HG03469 (cell line): ENCODE measurements at regions not wholly inside any gene's neighbourhood (a gene's known extent, or its start where the extent isn't known, plus 50 kb on each side); places are given as distances from the start of the nearest gene placed in this dataset.

Source experiments
- ATAC-seq: cut with Tn5 transposase; IDR thresholded peaks from one replicate; pipeline ENCODE4 v1.9.1; 2021; ENCODE audit warnings: mild to moderate bottlenecking, moderate library complexity, moderate number of reproducible peaks; ENCODE audit not compliant: unreplicated experiment

DNA sequence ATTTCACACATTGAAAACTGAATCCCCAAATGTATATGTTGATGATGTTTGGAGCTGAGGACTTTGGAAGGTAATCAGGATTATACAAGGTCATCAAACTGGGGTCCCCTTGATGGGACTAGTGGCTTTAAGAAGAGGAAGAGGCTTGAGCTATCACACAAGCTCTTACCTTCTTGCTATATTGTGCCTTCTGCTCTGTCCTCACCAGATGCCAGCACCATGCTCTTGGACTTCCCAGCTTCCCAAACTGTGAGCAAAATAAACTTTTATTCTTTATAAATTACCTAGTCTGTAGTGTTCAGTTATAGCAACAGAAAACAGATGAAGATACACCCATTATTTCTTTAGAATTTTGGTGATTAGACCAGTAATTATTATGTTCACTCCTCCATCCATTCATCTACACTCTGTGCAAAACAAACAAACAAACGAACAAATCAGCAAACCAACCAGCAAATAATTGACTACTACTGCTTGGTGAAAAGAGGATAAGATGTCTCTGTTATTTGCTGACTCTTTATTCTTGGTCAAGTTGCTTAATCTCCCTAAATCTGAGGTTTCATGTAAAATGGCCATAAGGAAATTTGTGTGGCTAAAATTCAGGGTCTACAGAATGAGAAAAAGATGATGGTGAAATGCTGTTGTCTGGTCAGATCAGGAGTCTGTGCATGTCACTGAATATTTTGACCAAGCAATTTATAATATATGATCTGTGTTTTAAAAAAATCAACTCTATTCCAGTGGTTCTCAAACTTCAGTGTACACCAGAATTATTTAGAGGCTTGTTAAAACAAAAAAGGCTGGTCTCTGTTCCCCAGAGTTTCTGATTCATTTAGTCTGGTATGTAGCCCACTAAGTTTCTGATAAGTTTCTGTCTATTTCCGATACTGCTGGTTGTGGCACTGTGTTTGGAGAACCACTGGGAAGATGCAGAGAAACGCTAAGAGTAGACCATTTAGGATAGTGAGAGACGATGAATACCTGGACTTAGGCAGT is 854.1 kb downstream of the MAT2B start:
- no peak for ATAC-seq

DNA sequence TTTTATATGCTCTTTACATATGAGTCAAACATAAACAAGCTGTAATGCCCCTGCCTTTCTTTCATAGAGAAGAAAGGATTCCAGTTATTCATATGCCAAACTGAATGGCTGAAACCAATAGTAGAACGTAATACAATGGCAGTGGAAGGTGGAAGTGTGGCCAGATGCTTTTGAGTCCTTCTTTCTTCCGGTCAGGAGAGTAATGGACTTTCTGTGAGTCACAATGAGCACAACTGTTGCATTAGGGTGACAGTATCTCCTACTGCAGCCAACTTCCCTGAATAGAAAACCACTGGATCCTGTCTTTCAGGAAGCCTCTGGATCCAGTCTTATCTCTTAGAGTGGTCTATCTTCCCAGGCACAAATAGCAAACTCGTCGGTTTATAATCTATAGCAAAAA is 855.2 kb downstream of the MAT2B start:
- ATAC-seq, result no peak

DNA sequence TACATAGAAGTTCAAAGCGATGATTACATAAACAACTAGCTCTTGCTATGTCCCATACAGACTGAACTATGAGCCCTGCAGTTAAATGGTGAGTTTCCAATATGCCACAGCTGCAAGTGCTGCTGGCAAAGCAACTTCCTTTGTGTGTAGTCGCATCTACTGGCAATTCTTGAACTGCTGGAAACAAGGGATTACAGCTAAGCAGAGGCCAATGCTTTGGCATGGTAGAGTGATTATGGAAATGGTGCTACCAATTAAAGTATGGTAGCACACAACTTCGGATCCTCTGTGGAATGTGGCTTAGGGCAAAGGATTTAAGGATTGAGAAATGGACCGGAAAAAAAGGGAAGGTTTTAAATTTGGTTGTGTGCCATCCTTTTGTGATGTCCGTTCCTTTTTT is 856.6 kb downstream of the MAT2B start:
- ATAC-seq, result no peak

DNA sequence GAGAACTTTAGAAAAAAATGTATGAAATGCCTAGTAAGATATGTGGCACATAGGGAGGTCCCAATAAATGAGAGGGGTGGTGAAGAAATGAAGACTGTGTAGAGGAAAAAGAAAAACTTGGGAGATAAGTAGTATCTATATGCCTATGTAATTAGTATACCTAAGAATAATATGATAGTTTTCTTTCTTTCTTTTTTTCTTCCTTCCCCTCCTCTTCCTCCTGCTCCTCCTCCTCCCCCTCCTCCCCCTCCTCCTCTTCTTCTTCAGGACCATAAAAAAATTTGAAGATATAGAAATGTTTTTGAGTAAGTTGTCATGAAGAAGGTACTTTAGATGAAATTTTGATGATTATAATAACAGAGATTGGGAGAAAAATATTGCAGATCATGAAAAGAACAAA is 857.4 kb downstream of the MAT2B start:
- ATAC-seq, result no peak

DNA sequence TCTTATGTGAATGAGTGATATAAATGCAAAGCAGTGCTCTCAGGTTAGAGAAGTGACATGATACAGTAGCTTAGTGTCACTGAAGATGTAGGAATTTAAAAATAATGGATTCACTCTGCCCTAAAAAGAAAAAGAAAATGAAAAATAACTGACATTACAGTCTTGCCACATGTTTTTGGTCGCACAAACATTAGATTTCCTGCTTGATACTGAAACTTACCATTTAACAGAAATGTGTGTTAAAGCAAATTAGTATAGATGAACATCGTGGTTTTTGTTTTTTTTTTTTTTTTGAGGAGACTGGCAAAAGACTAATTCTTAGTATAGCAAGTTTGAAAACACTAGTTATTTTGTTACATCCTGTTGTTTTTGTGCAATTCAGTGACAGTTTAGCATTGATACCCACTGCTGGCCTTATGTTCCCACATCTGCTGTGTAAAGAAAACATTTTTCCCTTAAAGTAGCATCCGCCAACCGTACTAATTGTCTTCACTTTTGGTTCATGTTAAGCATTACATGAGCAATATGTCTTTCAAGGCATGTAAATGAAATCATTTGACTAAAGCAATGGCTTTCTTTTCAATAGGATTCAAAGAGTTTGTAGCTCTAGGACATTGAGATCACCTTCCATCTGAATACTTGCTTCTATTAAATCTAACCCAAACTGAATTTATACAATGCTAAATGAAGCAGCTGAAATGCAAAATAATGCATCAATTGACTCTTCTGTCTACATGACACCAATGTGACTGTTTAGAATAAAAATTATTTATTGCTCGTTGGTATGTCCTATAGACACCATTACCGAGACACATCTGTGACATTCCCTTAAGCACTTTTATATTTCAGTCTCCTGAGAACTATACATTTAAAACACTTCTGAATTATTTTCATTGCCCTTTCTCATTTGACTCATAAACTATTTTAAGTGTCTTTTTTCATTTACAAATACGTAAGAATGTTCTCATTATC is 859.1 kb downstream of the MAT2B start:
- ATAC-seq, result no peak

DNA sequence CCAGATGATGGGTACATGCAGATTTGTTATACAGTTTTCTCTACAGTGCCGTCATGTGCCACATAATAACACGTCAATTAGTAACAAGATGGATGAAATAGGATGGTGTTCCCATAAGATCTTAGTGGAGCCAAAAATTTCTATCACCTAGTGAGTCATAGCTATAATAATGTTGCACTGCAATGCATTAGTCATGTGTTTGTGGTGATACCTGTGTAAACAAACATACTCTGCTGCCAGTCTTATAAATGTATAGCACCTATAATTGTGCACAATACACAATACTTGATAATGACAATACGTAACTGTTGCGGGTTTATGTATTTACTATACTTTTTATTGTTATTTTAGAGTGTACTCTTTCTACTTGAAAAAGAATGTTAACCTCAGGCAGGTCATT is 865.4 kb downstream of the MAT2B start:
- ATAC-seq, result no peak

DNA sequence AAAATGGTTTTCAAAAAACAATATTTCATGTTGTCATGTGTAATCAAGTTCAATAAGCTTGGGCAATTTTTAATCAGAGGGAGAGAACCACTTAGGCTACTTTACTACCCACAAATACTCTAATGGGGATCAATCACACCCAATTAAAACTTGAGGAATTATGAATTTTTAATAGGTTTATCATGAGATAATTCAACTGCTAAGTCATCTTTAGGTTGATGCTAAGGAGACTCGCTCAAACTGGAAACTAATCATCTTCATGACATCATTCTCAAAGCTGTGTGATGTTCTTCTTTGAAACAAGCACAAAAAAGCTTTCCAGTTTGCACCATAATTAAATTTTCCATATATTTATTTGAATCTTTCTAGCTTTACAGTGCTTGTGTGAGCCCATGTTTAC is 867.5 kb downstream of the MAT2B start:
- no peak for ATAC-seq

DNA sequence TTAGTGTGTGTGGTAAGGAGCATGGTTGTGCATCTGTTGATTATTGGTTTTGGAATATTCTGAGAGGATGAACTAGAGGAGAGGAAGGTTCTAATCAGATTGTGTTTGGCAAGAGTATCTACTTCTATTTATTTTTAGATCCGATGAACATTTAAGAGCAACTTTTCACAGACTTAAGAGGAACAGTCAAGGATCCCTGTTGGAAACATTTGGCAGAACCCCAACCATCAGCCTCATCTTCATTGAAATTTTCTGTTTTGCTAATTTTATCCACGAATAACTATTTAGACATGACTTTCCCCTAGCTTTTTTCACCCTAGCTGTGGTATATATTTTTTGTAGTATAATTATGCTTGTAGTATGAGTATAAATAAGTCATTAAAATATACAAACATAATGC is 868.5 kb downstream of the MAT2B start:
- ATAC-seq, result no peak

DNA sequence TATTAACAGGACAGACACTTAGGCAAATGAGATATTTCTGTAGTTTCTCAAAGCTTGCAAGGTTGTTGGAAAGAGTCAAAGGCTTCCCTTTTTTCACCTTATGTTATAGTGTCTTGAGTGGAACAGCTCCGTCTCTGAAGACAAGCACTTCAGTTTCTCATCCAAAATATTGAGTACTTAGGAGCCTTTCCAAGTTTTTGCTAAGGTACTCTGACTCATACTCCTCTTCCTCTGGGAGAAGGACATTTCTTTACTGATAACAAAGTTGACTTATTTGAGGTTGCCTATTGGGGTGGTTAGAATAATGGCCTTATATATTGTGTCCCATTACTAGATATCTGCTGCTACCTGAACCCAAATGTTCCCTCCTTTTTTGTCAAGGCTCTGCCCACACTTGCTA is 869.6 kb downstream of the MAT2B start:
- no peak for ATAC-seq

DNA sequence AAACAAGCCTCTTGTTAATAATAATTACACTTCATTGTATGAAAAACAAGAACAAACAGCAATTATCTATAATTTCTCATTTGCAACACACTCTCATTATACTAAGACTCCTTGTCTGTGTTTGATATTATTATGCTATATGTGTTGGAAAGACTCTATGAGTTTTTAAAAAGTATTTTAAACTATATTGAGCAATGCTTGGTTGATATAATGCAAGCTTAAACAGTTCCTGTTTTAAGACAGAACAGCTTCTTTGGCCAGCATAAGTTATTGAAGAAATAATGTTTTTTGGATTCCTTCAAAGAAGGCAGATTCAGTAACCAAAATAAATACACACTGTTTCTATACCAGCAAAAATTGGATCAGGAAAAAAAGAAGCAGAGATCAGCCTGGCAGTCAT is 871.4 kb downstream of the MAT2B start:
- ATAC-seq, result no peak

DNA sequence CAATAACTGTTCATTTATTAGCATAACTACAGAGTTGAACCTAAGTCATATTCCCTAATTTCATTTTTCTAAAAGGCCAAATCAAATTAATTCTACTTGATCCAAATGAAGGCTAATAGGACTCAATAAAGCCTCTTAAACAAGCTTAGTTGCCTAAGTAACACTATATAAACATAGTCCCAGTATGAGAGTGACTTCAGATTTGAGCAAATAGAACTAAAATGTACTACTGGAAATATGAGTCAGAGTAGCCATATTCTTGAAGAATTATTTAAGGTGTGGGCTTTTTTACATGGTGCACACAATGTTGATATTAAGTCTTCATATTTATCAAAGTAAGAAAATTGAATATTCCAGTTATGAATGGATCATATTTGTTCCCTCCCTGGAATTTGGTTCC is 872.3 kb downstream of the MAT2B start:
- no peak for ATAC-seq

DNA sequence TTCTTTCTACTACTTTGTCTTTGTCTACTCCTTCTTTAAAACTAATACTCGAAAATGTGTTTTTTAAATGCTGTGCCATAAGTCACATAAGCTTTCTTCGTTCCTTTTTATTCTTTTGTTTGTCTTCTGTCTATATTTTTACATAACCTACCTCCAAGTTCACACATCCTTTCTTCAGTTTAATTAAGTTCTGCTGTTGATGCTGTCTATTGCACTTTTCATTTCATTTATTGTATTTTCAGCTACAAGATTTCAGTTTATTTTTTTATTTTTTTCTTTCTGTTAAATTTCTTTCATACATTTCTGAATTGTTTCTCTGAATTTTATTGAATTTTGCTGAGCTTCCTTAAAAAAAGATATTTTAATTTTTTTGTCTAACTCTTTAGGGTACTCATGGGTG is 878.2 kb downstream of the MAT2B start:
- ATAC-seq, result no peak

DNA sequence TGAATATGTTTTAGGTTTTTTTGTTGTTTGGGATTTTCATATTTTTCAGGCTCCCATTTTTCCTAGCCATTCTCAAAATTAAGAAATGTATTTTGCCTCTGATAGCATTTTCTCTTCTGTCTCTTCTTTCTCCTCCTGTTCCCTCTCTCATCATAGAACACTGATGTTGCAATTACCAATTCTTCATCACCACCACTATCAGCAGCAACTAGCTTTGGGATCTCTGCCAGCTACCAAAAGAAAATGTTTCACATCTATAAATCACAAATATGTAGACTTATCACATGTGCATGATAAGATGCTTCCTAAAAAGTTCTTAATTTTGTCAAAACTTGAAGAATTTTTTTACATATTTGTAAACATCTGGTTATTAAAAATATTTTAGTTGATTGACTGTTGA is 887.1 kb downstream of the MAT2B start:
- no peak for ATAC-seq

DNA sequence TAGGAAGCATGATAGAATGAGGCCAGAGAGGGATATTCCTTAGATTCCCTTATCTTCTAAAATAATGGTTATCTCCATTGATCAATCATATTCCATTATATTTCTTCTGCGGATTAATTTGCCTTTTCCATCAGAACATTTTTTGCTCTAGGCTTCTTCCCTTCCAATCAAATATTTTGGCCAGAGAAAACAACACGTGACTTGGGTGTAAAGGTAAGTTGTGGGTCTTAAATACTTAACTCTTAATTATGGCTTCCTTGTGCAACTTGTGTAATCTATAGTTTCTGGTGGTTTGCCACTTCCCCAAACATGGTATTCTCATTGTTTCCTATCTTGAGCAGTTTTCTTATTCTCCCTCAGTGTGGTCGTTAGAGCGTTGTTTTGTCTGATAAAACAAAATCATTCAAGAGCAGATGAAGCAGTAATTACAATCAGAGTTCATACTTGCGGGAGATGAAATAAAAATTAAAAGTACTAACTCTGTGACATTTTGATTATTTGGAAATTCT is 889.3 kb downstream of the MAT2B start:
- no peak for ATAC-seq

DNA sequence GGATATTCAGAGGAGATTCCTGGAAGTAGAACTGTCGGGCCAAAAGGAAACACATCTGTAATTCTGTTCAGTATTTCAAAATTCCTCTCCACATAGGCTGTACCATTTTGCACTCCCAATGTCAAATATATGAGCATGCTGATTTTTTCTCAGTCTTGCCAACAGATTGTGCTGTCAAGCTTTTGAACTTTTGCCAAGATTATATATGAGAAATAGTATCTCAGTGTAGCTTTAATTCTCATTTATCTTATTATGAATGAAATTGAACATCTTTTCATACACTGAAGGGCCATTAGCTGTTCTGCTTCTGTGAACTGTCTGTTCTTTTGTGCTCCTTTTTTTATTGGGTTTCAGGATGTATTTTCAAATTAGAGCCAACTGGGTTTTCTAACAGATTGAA is 907.1 kb downstream of the MAT2B start:
- no peak for ATAC-seq

DNA sequence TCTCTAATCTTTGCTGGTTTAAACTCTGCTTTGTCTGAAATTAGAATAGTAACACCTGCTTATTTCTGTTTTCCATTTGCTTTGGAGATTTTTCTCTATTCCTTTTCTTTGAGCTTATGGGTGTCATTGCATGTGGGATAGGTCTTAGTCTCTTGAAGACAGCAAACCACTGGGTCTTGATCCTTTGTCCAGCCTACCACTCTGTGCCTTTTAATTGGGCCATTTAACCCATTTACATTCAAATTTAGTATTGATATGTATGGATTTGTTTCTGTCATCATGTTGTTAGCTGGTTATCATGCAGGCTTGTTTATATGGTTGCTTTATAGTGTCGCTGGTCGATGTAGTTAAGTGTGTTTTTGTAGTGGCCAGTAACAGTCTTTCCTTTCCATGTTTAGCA is 914.7 kb downstream of the MAT2B start:
- no peak for ATAC-seq

DNA sequence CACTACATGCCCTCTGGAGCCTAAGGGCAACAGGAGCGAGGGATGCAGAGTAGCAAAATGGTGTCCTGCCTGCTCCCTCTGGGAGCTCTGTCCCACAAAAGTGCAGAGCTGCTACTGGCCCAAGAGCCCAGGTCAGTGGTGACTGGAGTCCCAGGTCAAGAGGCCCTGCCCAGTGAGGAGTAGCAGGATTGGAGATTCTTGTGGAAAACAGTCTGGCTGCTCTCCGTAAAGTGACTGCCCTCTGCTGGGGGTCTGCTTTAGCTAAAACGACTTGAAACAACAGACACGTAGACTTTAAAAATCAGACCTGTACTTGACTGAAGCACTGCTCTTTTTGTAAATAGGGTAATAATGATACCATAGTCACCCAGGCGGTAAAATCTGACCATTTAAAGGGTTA is 917.0 kb downstream of the MAT2B start:
- no peak for ATAC-seq

DNA sequence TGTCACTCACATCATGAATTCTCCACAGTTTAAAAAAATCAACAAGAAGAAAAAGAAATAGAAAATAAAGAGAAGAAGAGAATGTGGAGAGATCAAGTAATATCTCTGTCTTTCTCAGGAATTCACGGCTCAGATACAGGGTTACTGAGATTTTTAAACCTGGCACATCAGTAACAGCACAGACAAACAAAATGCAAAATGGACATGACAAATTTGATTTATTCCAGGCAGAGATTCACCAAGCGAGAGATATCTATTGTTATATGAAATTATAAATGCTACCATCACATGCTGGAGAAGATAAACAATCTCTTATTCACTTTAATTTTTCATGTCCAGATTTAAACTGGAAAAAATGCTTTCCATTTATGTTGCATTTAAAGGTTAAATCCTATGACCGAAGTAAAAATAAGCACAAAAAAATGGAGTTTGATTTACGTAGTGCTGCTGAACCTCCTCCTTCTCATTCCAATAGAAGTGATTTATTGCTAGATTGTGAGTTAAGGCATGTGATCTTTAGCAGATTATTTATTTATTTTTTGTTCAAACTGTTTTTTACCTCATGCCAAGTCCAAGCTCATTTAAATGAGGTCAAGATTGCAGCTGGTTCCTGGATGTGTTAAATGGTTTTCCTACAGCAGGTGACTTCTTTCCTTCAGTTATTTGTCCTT is 926.4 kb downstream of the MAT2B start:
- no peak for ATAC-seq

DNA sequence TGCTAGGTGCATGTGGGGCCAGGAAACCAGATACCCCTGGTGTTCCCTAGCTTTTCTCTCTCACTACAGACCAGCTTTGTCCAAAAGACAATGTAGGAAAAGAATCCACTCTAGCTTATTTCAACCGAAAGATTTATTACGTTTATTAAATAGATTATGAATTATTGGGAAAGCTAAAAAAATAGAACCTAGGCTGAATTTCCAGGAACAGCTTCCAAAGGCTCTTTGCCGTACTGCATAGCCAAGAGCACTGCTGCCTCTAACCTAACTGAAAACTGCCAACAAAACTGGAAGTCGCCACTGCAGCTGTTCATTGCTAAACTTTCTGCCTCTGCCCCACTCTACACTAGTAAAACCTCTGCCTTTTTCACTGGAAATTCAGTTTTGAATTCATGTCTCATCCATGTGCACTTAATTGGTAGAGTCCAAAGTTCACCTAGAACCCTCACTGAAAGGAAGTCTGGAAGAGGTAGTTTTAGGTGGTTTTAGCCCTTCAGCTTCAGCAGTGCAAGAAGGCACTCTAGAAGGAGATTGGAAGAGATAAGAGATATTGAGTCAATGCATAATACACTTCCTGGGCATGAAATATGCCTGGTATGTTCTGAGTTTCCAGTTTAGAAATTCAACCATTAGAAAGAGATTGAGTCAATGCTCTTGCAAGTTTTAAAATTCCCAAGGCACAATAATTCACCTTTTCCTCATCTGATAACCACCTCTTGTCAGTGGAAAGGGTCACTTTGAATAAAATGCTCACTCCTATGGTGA is 927.9 kb downstream of the MAT2B start:
- ATAC-seq, result no peak

DNA sequence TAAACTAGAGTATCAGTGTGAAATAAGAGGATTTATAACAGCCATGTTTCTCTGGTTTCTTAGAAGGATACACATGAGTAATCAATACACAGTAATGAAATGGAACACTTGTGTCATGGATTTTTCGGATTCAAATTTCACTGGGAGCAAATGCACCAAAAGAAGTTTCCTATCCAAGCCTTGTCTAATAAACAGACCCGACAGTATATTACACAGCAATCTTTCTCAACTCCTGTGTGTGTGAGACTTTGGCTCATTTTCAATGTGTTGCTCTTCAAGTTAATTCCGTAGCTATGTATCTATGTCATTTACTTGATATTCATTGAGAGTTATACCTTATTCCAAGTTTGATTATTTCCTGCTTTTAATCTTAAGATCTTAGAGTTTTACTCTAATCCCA is 930.2 kb downstream of the MAT2B start:
- ATAC-seq, result no peak
